H1 (cell line): ENCODE measurements at regions not wholly inside any gene's neighbourhood (a gene's known extent, or its start where the extent isn't known, plus 50 kb on each side); places are given as distances from the start of the nearest gene placed in this dataset.

Source experiments
- CHD1 ChIP-seq: IDR thresholded peaks from 2 replicates; pipeline ENCODE4 v1.6.1; 2012; ENCODE audit warnings: low read depth, low read length, improper control_type of control experiment
- CHD7 ChIP-seq: fragments of 300-600 bp; sonication (generic); IDR thresholded peaks from 2 replicates; pipeline ENCODE4 v1.7.1; 2012; ENCODE audit warnings: low read length, moderate library complexity, mild to moderate bottlenecking, inconsistent platforms; ENCODE audit not compliant: insufficient replicate concordance
- CTBP2 ChIP-seq: IDR thresholded peaks from 2 replicates; pipeline ENCODE4 v1.7.0; 2011; ENCODE audit warnings: borderline replicate concordance, mild to moderate bottlenecking, moderate library complexity, mixed read lengths, low read length; ENCODE audit not compliant: insufficient read depth, insufficient read length
- EZH2 ChIP-seq: fragments of 200-600 bp; sonication (generic); IDR thresholded peaks from 2 replicates; pipeline ENCODE4 v1.7.1; 2012; ENCODE audit warnings: low read depth, mild to moderate bottlenecking, moderate library complexity, low read length, inconsistent platforms; ENCODE audit not compliant: severe bottlenecking
- KDM4A ChIP-seq: IDR thresholded peaks from one replicate; pipeline ENCODE4 v1.7.1; 2012; ENCODE audit warnings: low read depth, mild to moderate bottlenecking, moderate library complexity, low read length, inconsistent platforms; ENCODE audit not compliant: severe bottlenecking
- RNF2 ChIP-seq: fragments of 200-900, 300-1000 bp; sonication (generic); IDR thresholded peaks from 2 replicates; pipeline ENCODE4 v1.7.1; 2016; ENCODE audit warnings: borderline replicate concordance, low read depth, mild to moderate bottlenecking, antibody characterized with exemption, low read length; ENCODE audit not compliant: poor library complexity, severe bottlenecking; ENCODE audit errors: missing control alignments
- SAP30 ChIP-seq: fragments of 300-600 bp; sonication (generic); IDR thresholded peaks from 2 replicates; pipeline ENCODE4 v1.7.1; 2012; ENCODE audit warnings: low read length, moderate library complexity, mild to moderate bottlenecking, inconsistent platforms; ENCODE audit not compliant: insufficient read depth, insufficient replicate concordance
- SP2 ChIP-seq: IDR thresholded peaks from 2 replicates; pipeline ENCODE4 v1.6.1; 2012; ENCODE audit warnings: mild to moderate bottlenecking, low read length, inconsistent platforms
- USF2 ChIP-seq: IDR thresholded peaks from 2 replicates; pipeline ENCODE4 v1.6.1; 2011; ENCODE audit warnings: low read length, improper control_type of control experiment

DNA sequence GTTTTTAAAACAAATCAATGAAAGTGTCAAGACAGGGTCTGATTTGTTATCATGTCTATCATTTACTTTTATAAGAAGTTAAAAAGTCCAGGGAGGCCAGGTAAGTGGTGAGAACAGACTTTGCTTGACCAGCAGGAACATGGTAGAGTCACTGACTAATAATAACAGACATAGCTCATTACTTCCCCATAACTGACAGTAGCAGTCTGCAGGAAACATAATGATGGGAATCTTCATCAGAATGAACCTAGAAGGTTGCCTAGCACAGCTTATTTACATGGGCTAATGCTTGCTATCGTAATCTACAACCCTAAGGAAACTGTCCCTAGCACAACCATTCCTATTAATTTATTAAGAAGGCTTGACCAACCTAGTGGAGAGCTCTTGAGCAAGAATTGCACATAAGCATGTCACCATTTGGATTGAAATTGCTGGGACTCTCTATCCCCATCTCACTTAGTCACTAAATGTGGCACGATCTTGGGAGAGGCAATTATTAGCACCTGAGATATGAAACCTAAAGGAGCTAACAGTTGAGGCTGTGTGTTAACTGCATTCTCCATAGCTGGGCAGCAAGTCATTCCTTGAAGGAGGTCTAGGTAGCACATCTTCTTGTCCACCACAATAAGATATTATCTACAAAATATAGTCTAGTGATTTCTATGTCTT is 139.6 kb upstream of the ZBTB20 start (continued):
- TF ChIP-seq CHD7 (no peak), CTBP2 (no peak), CHD1 (no peak), USF2 (no peak), SP2 (no peak), KDM4A (no peak), EZH2 (no peak), SAP30 (no peak), RNF2 (no peak)
